ENCODE measurements at regions not wholly inside any gene's neighbourhood (a gene's known extent, or its start where the extent isn't known, plus 50 kb on each side); places are given as distances from the start of the nearest gene placed in this dataset.
"Not testable (repeated sequence)": the region's sequence is repeated elsewhere in the genome, so short reads cannot be mapped to it uniquely, and the experiment has no call there.

GRCh38 chr4:111136967-111137366 is 514.1 kb upstream of the PITX2 start:
- Histone ChIP-seq H3K9me3 (no peaks in the 10 kb centered on the region), H3K4me3 (no peak overlapping the region), H3K4me1 (replicated peaks) (no peaks in the 10 kb centered on the region), H3K27ac (no peak overlapping the region), H3K27me3 (replicated peaks; ENCODE audit: insufficient read depth) (no peaks in the 10 kb centered on the region), H3K36me3 (no peaks in the 10 kb centered on the region)
- intact Hi-C loops (cut with DNase I), result no loop called here
- no peak for DNase-seq (ENCODE audit: low spot score)
- TF ChIP-seq CTCF (IDR thresholded peaks at IDR 0.05), result no peak
- TF ChIP-seq POLR2AphosphoS5 (IDR thresholded peaks at IDR 0.05), result no peak
- TF ChIP-seq POLR2A (IDR thresholded peaks at IDR 0.05), result no peak

GRCh38 chr4:111143510-111143909 is 520.6 kb upstream of the PITX2 start:
- no peaks in the 10 kb centered on the region for H3K36me3 ChIP-seq
- TF ChIP-seq POLR2A (IDR thresholded peaks at IDR 0.05) (no peak), CTCF (IDR thresholded peaks at IDR 0.05) (no peak), POLR2AphosphoS5 (IDR thresholded peaks at IDR 0.05) (no peak)
- no peaks in the 10 kb centered on the region for H3K9me3 ChIP-seq
- H3K27me3 ChIP-seq (replicated peaks; ENCODE audit: insufficient read depth), result no peaks in the 10 kb centered on the region
- H3K27ac ChIP-seq, result no peak overlapping the region
- H3K4me3 ChIP-seq, result no peak overlapping the region
- intact Hi-C loops (cut with DNase I), result no loop called here
- no peaks in the 10 kb centered on the region for H3K4me1 ChIP-seq (replicated peaks)
- no peak for DNase-seq (ENCODE audit: low spot score)

- Histone ChIP-seq H3K4me3 (no peak overlapping the region), H3K27me3 (replicated peaks; ENCODE audit: insufficient read depth) (no peaks in the 10 kb centered on the region), H3K36me3 (no peaks in the 10 kb centered on the region), H3K9me3 (no peaks in the 10 kb centered on the region), H3K4me1 (replicated peaks) (no peaks in the 10 kb centered on the region), H3K27ac (no peak overlapping the region)
- TF ChIP-seq POLR2AphosphoS5 (IDR thresholded peaks at IDR 0.05) (no peak), CTCF (IDR thresholded peaks at IDR 0.05) (no peak), POLR2A (IDR thresholded peaks at IDR 0.05) (no peak)
- 78% methylated on average over 6 of the region's 6 CpGs for WGBS
- no peak for DNase-seq (ENCODE audit: low spot score)
- intact Hi-C loops (cut with DNase I), result no loop called here
Measured at GRCh38 chr4:111154934-111155333, 532.1 kb upstream of the PITX2 start.

- H3K27ac ChIP-seq; DNase-seq (ENCODE audit: low spot score); H3K36me3 ChIP-seq; H3K9me3 ChIP-seq; H3K27me3 ChIP-seq (replicated peaks; ENCODE audit: insufficient read depth); H3K4me3 ChIP-seq; intact Hi-C loops (cut with DNase I); H3K4me1 ChIP-seq (replicated peaks): not testable (repeated sequence)
- 63% methylated on average over 4 of the region's 4 CpGs for WGBS
Measured at GRCh38 chr4:111164556-111164955, 541.7 kb upstream of the PITX2 start.

- H3K27me3 ChIP-seq (replicated peaks; ENCODE audit: insufficient read depth), result no peaks in the 10 kb centered on the region
- H3K36me3 ChIP-seq, result no peaks in the 10 kb centered on the region
- no peak overlapping the region for H3K27ac ChIP-seq
- intact Hi-C loops (cut with DNase I), result no loop called here
- H3K4me1 ChIP-seq (replicated peaks), result no peaks in the 10 kb centered on the region
- no peak for DNase-seq (ENCODE audit: low spot score)
- TF ChIP-seq POLR2A (IDR thresholded peaks at IDR 0.05) (no peak), POLR2AphosphoS5 (IDR thresholded peaks at IDR 0.05) (no peak), CTCF (IDR thresholded peaks at IDR 0.05) (no peak)
- no peak overlapping the region for H3K4me3 ChIP-seq
- no peaks in the 10 kb centered on the region for H3K9me3 ChIP-seq
Measured at GRCh38 chr4:111174331-111174730, 551.5 kb upstream of the PITX2 start.

- no peak for TF ChIP-seq CTCF (IDR thresholded peaks at IDR 0.05)
- TF ChIP-seq POLR2A (IDR thresholded peaks at IDR 0.05), result no peak
- TF ChIP-seq POLR2AphosphoS5 (IDR thresholded peaks at IDR 0.05), result no peak
- H3K36me3 ChIP-seq, result no peaks in the 10 kb centered on the region
- no peak overlapping the region for H3K4me3 ChIP-seq
- H3K4me1 ChIP-seq (replicated peaks), result no peaks in the 10 kb centered on the region
- no peak overlapping the region for H3K27ac ChIP-seq
- no peaks in the 10 kb centered on the region for H3K27me3 ChIP-seq (replicated peaks; ENCODE audit: insufficient read depth)
- intact Hi-C loops (cut with DNase I), result no loop called here
- no peak for DNase-seq (ENCODE audit: low spot score)
- no peaks in the 10 kb centered on the region for H3K9me3 ChIP-seq
Measured at GRCh38 chr4:111178231-111178630, 555.4 kb upstream of the PITX2 start.
